ENCODE measurements at regions not wholly inside any gene's neighbourhood (a gene's known extent, or its start where the extent isn't known, plus 50 kb on each side); places are given as distances from the start of the nearest gene placed in this dataset.
"Not testable (repeated sequence)": the region's sequence is repeated elsewhere in the genome, so short reads cannot be mapped to it uniquely, and the experiment has no call there.

DNA sequence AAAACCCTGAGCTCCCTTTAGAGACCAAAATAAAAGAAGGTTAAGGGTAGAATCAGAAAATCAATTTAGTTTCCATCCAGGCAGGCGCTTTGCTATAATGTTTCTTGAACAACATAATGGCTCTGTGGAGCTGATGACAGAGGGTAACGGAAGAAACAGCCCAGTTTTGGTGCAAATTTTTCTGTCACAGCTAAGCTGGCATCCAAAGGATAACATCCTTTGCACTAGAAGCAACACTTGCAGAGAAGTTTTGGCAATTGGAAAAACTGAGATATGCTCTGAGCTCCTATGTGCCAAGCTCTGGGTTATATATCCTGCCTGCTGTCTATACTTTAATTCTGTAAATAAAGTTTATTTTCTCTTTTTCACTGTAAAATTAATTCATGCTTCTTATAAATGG, 495.3 kb upstream of the API5 start:
- Histone ChIP-seq H3K4me3 (ENCODE audit: low read length) (no peak overlapping the region), H3K27ac (ENCODE audit: low read length) (no peak overlapping the region), H3K9ac (ENCODE audit: low read length) (no peak overlapping the region), H3K36me3 (replicated peaks; ENCODE audit: low read depth, low read length) (no peaks in the 10 kb centered on the region), H3K4me1 (ENCODE audit: low read length) (no peaks in the 10 kb centered on the region), H3K9me3 (ENCODE audit: insufficient read depth, low read length) (no peaks in the 10 kb centered on the region), H3K27me3 (ENCODE audit: low read depth, low read length) (no peaks in the 10 kb centered on the region), H2AFZ (ENCODE audit: low read depth, low read length) (no peak overlapping the region), H4K20me1 (ENCODE audit: insufficient read depth, low read length) (no peaks in the 10 kb centered on the region), H3K79me2 (ENCODE audit: low read length) (no peaks in the 10 kb centered on the region), H3K4me2 (ENCODE audit: low read length) (no peak overlapping the region)
- TF ChIP-seq, protein P1, sequence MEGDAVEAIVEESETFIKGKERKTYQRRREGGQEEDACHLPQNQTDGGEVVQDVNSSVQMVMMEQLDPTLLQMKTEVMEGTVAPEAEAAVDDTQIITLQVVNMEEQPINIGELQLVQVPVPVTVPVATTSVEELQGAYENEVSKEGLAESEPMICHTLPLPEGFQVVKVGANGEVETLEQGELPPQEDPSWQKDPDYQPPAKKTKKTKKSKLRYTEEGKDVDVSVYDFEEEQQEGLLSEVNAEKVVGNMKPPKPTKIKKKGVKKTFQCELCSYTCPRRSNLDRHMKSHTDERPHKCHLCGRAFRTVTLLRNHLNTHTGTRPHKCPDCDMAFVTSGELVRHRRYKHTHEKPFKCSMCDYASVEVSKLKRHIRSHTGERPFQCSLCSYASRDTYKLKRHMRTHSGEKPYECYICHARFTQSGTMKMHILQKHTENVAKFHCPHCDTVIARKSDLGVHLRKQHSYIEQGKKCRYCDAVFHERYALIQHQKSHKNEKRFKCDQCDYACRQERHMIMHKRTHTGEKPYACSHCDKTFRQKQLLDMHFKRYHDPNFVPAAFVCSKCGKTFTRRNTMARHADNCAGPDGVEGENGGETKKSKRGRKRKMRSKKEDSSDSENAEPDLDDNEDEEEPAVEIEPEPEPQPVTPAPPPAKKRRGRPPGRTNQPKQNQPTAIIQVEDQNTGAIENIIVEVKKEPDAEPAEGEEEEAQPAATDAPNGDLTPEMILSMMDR (IDR thresholded peaks at IDR 0.05; ENCODE audit: low read depth, low read length): no peak
- TF ChIP-seq EZH2phosphoT487 (IDR thresholded peaks at IDR 0.05; ENCODE audit: low read depth): no peak

- no peak overlapping the region for H3K4me3 ChIP-seq (ENCODE audit: low read length)
Measured at GRCh38 chr11:42819126-42819525, 492.7 kb upstream of the API5 start.

GRCh38 chr11:42822188-42822587, 489.6 kb upstream of the API5 start:
- H4K20me1 ChIP-seq (ENCODE audit: insufficient read depth, low read length); H3K36me3 ChIP-seq (replicated peaks; ENCODE audit: low read depth, low read length); H3K9me3 ChIP-seq (ENCODE audit: insufficient read depth, low read length); H3K4me1 ChIP-seq (ENCODE audit: low read length); H3K4me3 ChIP-seq (ENCODE audit: low read length); H3K9ac ChIP-seq (ENCODE audit: low read length); H3K27me3 ChIP-seq (ENCODE audit: low read depth, low read length); H3K4me2 ChIP-seq (ENCODE audit: low read length); H2AFZ ChIP-seq (ENCODE audit: low read depth, low read length); H3K79me2 ChIP-seq (ENCODE audit: low read length); H3K27ac ChIP-seq (ENCODE audit: low read length): not testable (repeated sequence)

More at GRCh38 chr11:42819126-42819525, 492.7 kb upstream of the API5 start:
- H3K27me3 ChIP-seq (ENCODE audit: low read depth, low read length): no peaks in the 10 kb centered on the region
- no peaks in the 10 kb centered on the region for H3K36me3 ChIP-seq (replicated peaks; ENCODE audit: low read depth, low read length)
- no peaks in the 10 kb centered on the region for H4K20me1 ChIP-seq (ENCODE audit: insufficient read depth, low read length)
- no peak overlapping the region for H2AFZ ChIP-seq (ENCODE audit: low read depth, low read length)
- H3K4me2 ChIP-seq (ENCODE audit: low read length): no peak overlapping the region
- TF ChIP-seq EZH2phosphoT487 (IDR thresholded peaks at IDR 0.05; ENCODE audit: low read depth): no peak
- TF ChIP-seq, protein P1 (IDR thresholded peaks at IDR 0.05; ENCODE audit: low read depth, low read length): no peak
- H3K9me3 ChIP-seq (ENCODE audit: insufficient read depth, low read length): no peaks in the 10 kb centered on the region
- no peak overlapping the region for H3K27ac ChIP-seq (ENCODE audit: low read length)
- no peaks in the 10 kb centered on the region for H3K79me2 ChIP-seq (ENCODE audit: low read length)
- no peaks in the 10 kb centered on the region for H3K4me1 ChIP-seq (ENCODE audit: low read length)
- no peak overlapping the region for H3K9ac ChIP-seq (ENCODE audit: low read length)

DNA sequence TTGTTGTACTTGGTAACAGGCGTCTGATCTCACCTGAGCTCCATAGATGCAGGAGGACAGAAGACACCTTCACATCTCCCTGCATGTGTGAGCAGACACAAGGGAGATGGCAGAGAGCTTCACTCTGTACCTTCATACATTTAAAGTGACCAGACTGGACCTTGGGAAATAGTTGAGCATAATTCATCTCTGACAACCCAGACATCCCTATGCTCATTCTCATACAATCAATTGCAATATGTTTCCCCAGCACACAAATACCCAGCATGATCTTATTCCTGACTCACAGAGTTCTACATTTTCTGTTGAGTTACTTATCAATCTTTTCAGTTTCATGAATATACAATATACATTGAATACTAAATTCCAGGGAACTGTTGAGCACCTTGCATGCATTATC, 488.2 kb upstream of the API5 start:
- Histone ChIP-seq H2AFZ (ENCODE audit: low read depth, low read length) (no peak overlapping the region), H3K27ac (ENCODE audit: low read length) (no peak overlapping the region), H3K4me2 (ENCODE audit: low read length) (no peak overlapping the region), H3K27me3 (ENCODE audit: low read depth, low read length) (no peaks in the 10 kb centered on the region), H4K20me1 (ENCODE audit: insufficient read depth, low read length) (no peaks in the 10 kb centered on the region), H3K4me1 (ENCODE audit: low read length) (no peaks in the 10 kb centered on the region), H3K9ac (ENCODE audit: low read length) (no peak overlapping the region), H3K9me3 (ENCODE audit: insufficient read depth, low read length) (no peaks in the 10 kb centered on the region), H3K79me2 (ENCODE audit: low read length) (no peaks in the 10 kb centered on the region), H3K36me3 (replicated peaks; ENCODE audit: low read depth, low read length) (no peaks in the 10 kb centered on the region), H3K4me3 (ENCODE audit: low read length) (no peak overlapping the region)
- TF ChIP-seq, protein P1 (IDR thresholded peaks at IDR 0.05; ENCODE audit: low read depth, low read length): no peak
- no peak for TF ChIP-seq EZH2phosphoT487 (IDR thresholded peaks at IDR 0.05; ENCODE audit: low read depth)

DNA sequence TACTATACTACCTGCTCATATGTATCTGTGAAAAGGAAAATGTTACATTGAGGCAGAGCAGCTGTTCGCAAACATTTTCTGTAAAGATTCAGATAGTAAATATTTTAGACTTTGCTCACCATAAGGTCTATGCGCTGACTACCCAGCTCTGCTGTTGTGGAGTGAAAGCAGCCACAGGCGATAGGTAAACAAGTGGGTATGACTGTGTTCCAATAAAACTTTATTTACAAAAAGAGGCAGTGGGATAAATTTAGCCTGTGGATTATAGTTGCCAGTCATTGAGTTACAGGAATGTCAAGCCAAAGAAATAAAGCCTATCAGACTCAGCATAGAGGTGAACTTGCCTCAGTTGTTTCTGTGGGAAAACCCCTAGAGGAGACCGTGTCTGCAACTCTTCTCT, 487.7 kb upstream of the API5 start:
- no peaks in the 10 kb centered on the region for H3K27me3 ChIP-seq (ENCODE audit: low read depth, low read length)
- H3K4me1 ChIP-seq (ENCODE audit: low read length): peaks cover 3% of the 10 kb centered on the region
- H3K9me3 ChIP-seq (ENCODE audit: insufficient read depth, low read length): no peaks in the 10 kb centered on the region
- H3K4me2 ChIP-seq (ENCODE audit: low read length): no peak overlapping the region
- H3K9ac ChIP-seq (ENCODE audit: low read length): no peak overlapping the region
- no peak overlapping the region for H2AFZ ChIP-seq (ENCODE audit: low read depth, low read length)
- H3K79me2 ChIP-seq (ENCODE audit: low read length): no peaks in the 10 kb centered on the region
- H3K36me3 ChIP-seq (replicated peaks; ENCODE audit: low read depth, low read length): no peaks in the 10 kb centered on the region
- H4K20me1 ChIP-seq (ENCODE audit: insufficient read depth, low read length): no peaks in the 10 kb centered on the region
- no peak overlapping the region for H3K4me3 ChIP-seq (ENCODE audit: low read length)
- H3K27ac ChIP-seq (ENCODE audit: low read length): no peak overlapping the region
- no peak for TF ChIP-seq EZH2phosphoT487 (IDR thresholded peaks at IDR 0.05; ENCODE audit: low read depth)
- TF ChIP-seq, protein P1 (IDR thresholded peaks at IDR 0.05; ENCODE audit: low read depth, low read length): no peak

All from OCI-LY3 (cell line).